ENCODE measurements at regions not wholly inside any gene's neighbourhood (a gene's known extent, or its start where the extent isn't known, plus 50 kb on each side); places are given as distances from the start of the nearest gene placed in this dataset.
"Not testable (repeated sequence)": the region's sequence is repeated elsewhere in the genome, so short reads cannot be mapped to it uniquely, and the experiment has no call there.

- DNase-seq; H3K4me1 Mint-ChIP-seq; H3K27me3 Mint-ChIP-seq; H3K27ac Mint-ChIP-seq; H3K4me3 Mint-ChIP-seq; intact Hi-C loops (cut with micrococcal nuclease); H3K36me3 Mint-ChIP-seq (ENCODE audit: low read depth): not testable (repeated sequence)
- H3K9me3 Mint-ChIP-seq, result peaks cover 33% of the 10 kb centered on the region
These were observed 64.5 kb upstream of the HTR1E start for GRCh38 chr6:86872810-86873209.

DNA sequence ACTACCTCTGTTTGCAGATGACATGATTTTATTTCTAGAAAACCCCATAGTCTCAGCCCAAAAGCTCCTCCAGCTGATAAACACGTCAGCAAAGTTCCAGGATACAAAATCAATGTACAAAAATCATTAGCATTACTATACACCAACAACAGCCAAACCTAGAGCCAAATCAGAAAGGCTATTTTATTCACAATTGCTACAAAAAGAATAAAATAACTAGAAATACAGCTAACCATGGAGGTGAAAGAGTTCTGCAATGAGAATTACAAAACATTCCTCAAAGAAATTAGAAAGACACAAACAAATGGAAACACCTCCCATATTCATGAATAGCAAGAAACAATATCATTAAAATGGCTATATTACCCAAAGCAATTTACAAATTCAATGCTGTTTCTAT, 65.6 kb upstream of the HTR1E start:
- Mint-ChIP-seq H3K4me3 (no peak overlapping the region), H3K27me3 (no peaks in the 10 kb centered on the region), H3K27ac (no peak overlapping the region), H3K4me1 (no peaks in the 10 kb centered on the region), H3K36me3 (ENCODE audit: low read depth) (no peaks in the 10 kb centered on the region), H3K9me3 (peaks cover 34% of the 10 kb centered on the region)
- DNase-seq, result no peak
- intact Hi-C loops (cut with micrococcal nuclease), result no loop called here

- H3K36me3 Mint-ChIP-seq (ENCODE audit: low read depth), result no peaks in the 10 kb centered on the region
- H3K27me3 Mint-ChIP-seq, result no peaks in the 10 kb centered on the region
- H3K4me3 Mint-ChIP-seq, result no peak overlapping the region
- H3K9me3 Mint-ChIP-seq, result peaks cover 26% of the 10 kb centered on the region
- no peak overlapping the region for H3K27ac Mint-ChIP-seq
- intact Hi-C loops (cut with micrococcal nuclease), result no loop called here
- H3K4me1 Mint-ChIP-seq, result no peaks in the 10 kb centered on the region
- DNase-seq, result no peak
These were observed 67.8 kb upstream of the HTR1E start for GRCh38 chr6:86869500-86869899.

DNA sequence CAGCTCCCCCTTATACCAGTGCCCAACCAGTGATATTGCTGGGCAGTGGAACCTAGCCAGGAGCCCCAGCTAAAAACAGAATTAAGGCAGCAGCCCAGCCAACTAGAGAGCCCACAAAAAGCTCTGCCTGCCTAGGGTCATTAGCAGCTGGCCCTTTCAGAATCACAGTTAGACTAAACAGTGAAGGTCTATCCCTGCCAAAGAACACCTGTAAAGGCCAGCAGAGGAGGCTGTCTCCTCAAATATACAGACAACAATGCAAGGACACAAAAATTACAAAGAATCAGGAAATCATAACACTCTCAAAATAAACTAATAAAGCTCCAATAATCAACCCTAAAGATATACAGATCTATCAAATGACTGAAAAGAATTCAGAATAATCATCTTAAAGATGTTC, 77.8 kb upstream of the HTR1E start:
- H3K36me3 Mint-ChIP-seq (ENCODE audit: low read depth), result no peaks in the 10 kb centered on the region

GRCh38 chr6:86858970-86859369, 78.4 kb upstream of the HTR1E start:
- no peak overlapping the region for H3K4me3 Mint-ChIP-seq
- no peak for DNase-seq
- intact Hi-C loops (cut with micrococcal nuclease), result loop anchor here (5.0 kb wide), 1 partner anchor 1102 kb away; no protein-coding TSS in a partner anchor
- H3K36me3 Mint-ChIP-seq (ENCODE audit: low read depth), result no peaks in the 10 kb centered on the region
- H3K4me1 Mint-ChIP-seq, result no peaks in the 10 kb centered on the region
- H3K27ac Mint-ChIP-seq, result no peak overlapping the region
- H3K27me3 Mint-ChIP-seq, result no peaks in the 10 kb centered on the region
- no peaks in the 10 kb centered on the region for H3K9me3 Mint-ChIP-seq

More for the DNA sequence above, 77.8 kb upstream of the HTR1E start:
- intact Hi-C loops (cut with micrococcal nuclease), result loop anchor here (5.0 kb wide), 1 partner anchor 1102 kb away; no protein-coding TSS in a partner anchor
- H3K27me3 Mint-ChIP-seq, result no peaks in the 10 kb centered on the region
- no peaks in the 10 kb centered on the region for H3K4me1 Mint-ChIP-seq
- no peaks in the 10 kb centered on the region for H3K9me3 Mint-ChIP-seq
- H3K4me3 Mint-ChIP-seq, result no peak overlapping the region
- H3K27ac Mint-ChIP-seq, result no peak overlapping the region
- no peak for DNase-seq

- no peak overlapping the region for H3K27ac Mint-ChIP-seq
- no peaks in the 10 kb centered on the region for H3K4me1 Mint-ChIP-seq
- H3K4me3 Mint-ChIP-seq, result no peak overlapping the region
- no peaks in the 10 kb centered on the region for H3K9me3 Mint-ChIP-seq
- intact Hi-C loops (cut with micrococcal nuclease), result loop anchor here (5.0 kb wide), 1 partner anchor 1100 kb away; no protein-coding TSS in a partner anchor
- DNase-seq, result no peak
- no peaks in the 10 kb centered on the region for H3K27me3 Mint-ChIP-seq
- no peaks in the 10 kb centered on the region for H3K36me3 Mint-ChIP-seq (ENCODE audit: low read depth)
These were observed 79.5 kb upstream of the HTR1E start for GRCh38 chr6:86857783-86858182.

- intact Hi-C loops (cut with micrococcal nuclease), result loop anchor here (5.0 kb wide), 1 partner anchor 1100 kb away; no protein-coding TSS in a partner anchor
- H3K4me1 Mint-ChIP-seq, result no peaks in the 10 kb centered on the region
These were observed 80.3 kb upstream of the HTR1E start for GRCh38 chr6:86856937-86857563.

GRCh38 chr6:86856379-86856778, 80.9 kb upstream of the HTR1E start:
- H3K4me1 Mint-ChIP-seq, result no peaks in the 10 kb centered on the region
- no peaks in the 10 kb centered on the region for H3K27me3 Mint-ChIP-seq
- H3K9me3 Mint-ChIP-seq, result no peaks in the 10 kb centered on the region
- no peak overlapping the region for H3K27ac Mint-ChIP-seq
- no peaks in the 10 kb centered on the region for H3K36me3 Mint-ChIP-seq (ENCODE audit: low read depth)
- intact Hi-C loops (cut with micrococcal nuclease), result loop anchor here (5.0 kb wide), 1 partner anchor 1099 kb away; no protein-coding TSS in a partner anchor
- H3K4me3 Mint-ChIP-seq, result no peak overlapping the region
- DNase-seq, result no peak

More at GRCh38 chr6:86856937-86857563, 80.3 kb upstream of the HTR1E start:
- H3K27ac Mint-ChIP-seq, result no peak overlapping the region
- peak; percentile 74 for DNase-seq
- H3K36me3 Mint-ChIP-seq (ENCODE audit: low read depth), result no peaks in the 10 kb centered on the region
- no peaks in the 10 kb centered on the region for H3K9me3 Mint-ChIP-seq
- no peaks in the 10 kb centered on the region for H3K27me3 Mint-ChIP-seq
- no peak overlapping the region for H3K4me3 Mint-ChIP-seq

DNA sequence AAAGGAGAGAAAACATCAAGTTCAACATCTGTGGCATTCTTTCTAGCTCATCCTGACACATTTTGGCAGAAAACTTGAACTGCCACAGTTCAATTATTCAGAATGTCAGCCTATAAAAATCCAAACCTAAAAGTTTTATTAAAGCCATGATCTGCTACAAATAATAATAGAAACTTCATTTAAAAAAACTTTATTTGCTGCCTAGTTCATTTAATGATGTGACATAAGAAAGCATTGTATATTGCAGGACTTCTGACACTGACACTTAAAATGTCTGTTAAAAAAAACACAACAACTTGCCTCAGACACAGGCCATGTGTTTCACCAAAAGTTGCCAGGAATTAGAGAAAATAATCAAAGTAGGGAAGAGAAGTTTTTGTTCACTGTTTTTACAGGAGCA, 88.3 kb upstream of the HTR1E start:
- intact Hi-C loops (cut with micrococcal nuclease), result no loop called here
- Mint-ChIP-seq H3K9me3 (no peaks in the 10 kb centered on the region), H3K27ac (no peak overlapping the region), H3K4me3 (no peak overlapping the region), H3K4me1 (no peaks in the 10 kb centered on the region), H3K36me3 (ENCODE audit: low read depth) (no peaks in the 10 kb centered on the region), H3K27me3 (no peaks in the 10 kb centered on the region)
- DNase-seq, result no peak

GRCh38 chr6:86832686-86833085, 104.6 kb upstream of the HTR1E start:
- H3K27ac Mint-ChIP-seq, result no peak overlapping the region
- no peaks in the 10 kb centered on the region for H3K9me3 Mint-ChIP-seq
- no peaks in the 10 kb centered on the region for H3K36me3 Mint-ChIP-seq (ENCODE audit: low read depth)
- no peak overlapping the region for H3K4me3 Mint-ChIP-seq
- DNase-seq, result no peak
- no peaks in the 10 kb centered on the region for H3K27me3 Mint-ChIP-seq
- H3K4me1 Mint-ChIP-seq, result no peaks in the 10 kb centered on the region
- intact Hi-C loops (cut with micrococcal nuclease), result no loop called here

DNA sequence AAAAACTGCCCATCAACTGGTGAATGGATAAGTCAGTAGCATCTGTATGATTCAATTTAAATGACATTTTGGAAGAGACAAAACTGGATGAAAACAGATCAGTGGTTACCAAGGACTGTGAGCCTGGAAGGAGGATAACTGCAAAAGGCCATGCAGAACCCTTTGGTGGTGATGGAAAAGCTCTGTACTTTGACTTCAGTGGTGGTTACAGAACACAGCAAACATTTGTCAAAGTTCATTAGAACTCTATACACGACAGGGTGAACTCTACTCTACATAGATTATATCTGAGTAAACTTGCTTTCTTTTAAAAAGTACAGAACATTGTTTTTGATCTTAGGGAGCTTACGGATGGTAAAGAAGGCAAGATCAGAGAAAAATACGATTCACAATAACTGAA, 111.9 kb upstream of the HTR1E start:
- intact Hi-C loops (cut with micrococcal nuclease), result no loop called here
- H3K27me3 Mint-ChIP-seq, result no peaks in the 10 kb centered on the region
- H3K36me3 Mint-ChIP-seq (ENCODE audit: low read depth), result no peaks in the 10 kb centered on the region
- no peaks in the 10 kb centered on the region for H3K4me1 Mint-ChIP-seq
- H3K4me3 Mint-ChIP-seq, result no peak overlapping the region
- no peaks in the 10 kb centered on the region for H3K9me3 Mint-ChIP-seq
- no peak for DNase-seq
- H3K27ac Mint-ChIP-seq, result no peak overlapping the region

- Mint-ChIP-seq H3K4me1 (no peaks in the 10 kb centered on the region), H3K4me3 (no peak overlapping the region), H3K27me3 (no peaks in the 10 kb centered on the region), H3K36me3 (ENCODE audit: low read depth) (no peaks in the 10 kb centered on the region), H3K9me3 (peaks cover 3% of the 10 kb centered on the region), H3K27ac (no peak overlapping the region)
- intact Hi-C loops (cut with micrococcal nuclease), result no loop called here
- no peak for DNase-seq
These were observed 114.6 kb upstream of the HTR1E start for GRCh38 chr6:86822747-86823146.

- peaks cover 11% of the 10 kb centered on the region for H3K9me3 Mint-ChIP-seq
- H3K27me3 Mint-ChIP-seq, result no peaks in the 10 kb centered on the region
- no peaks in the 10 kb centered on the region for H3K36me3 Mint-ChIP-seq (ENCODE audit: low read depth)
- no peak for DNase-seq
- no peaks in the 10 kb centered on the region for H3K4me1 Mint-ChIP-seq
- H3K27ac Mint-ChIP-seq, result no peak overlapping the region
- no peak overlapping the region for H3K4me3 Mint-ChIP-seq
- intact Hi-C loops (cut with micrococcal nuclease), result no loop called here
These were observed 116.6 kb upstream of the HTR1E start for GRCh38 chr6:86820750-86821149.

- intact Hi-C loops (cut with micrococcal nuclease), result no loop called here
- H3K9me3 Mint-ChIP-seq, result no peaks in the 10 kb centered on the region
- no peak for DNase-seq
- H3K4me3 Mint-ChIP-seq, result no peak overlapping the region
- H3K36me3 Mint-ChIP-seq (ENCODE audit: low read depth), result no peaks in the 10 kb centered on the region
- H3K27me3 Mint-ChIP-seq, result no peaks in the 10 kb centered on the region
- no peak overlapping the region for H3K27ac Mint-ChIP-seq
- H3K4me1 Mint-ChIP-seq, result no peaks in the 10 kb centered on the region
These were observed 143.7 kb upstream of the HTR1E start for GRCh38 chr6:86793649-86794048.

DNA sequence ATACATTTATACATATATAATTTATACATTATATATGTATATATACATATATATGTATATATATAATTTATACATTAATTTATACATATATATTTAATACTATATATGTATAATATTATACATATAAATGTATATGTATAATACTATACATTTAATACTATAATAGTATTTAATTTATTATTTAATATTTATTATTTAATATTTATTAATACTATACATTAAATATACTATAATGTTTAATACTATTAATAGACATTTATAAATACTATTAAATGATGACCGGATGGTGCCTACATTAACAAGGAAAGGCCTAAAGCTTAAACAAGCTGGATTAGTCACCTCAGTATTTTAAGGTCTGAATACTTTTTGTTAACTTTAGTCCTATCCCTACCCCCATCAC, 145.9 kb upstream of the HTR1E start:
- Mint-ChIP-seq H3K9me3 (no peaks in the 10 kb centered on the region), H3K36me3 (ENCODE audit: low read depth) (no peaks in the 10 kb centered on the region), H3K27ac (no peak overlapping the region), H3K27me3 (no peaks in the 10 kb centered on the region), H3K4me1 (no peaks in the 10 kb centered on the region), H3K4me3 (no peak overlapping the region)
- DNase-seq, result no peak
- intact Hi-C loops (cut with micrococcal nuclease), result no loop called here
